WERI-Rb-1 (cell line): ENCODE measurements at regions not wholly inside any gene's neighbourhood (a gene's known extent, or its start where the extent isn't known, plus 50 kb on each side); places are given as distances from the start of the nearest gene placed in this dataset.

Source experiments
- DNase-seq: peaks from one replicate; pipeline ENCODE4 v3.0.0-alpha.2; 2020
- H3K27ac ChIP-seq: fragments of 250-450 bp; sonication (Bioruptor Pico); 2 replicates; pipeline ENCODE4 v1.5.1; 2020; ENCODE audit warnings: mild to moderate bottlenecking, moderate library complexity
- H3K27me3 ChIP-seq: fragments of 250-450 bp; sonication (Bioruptor Pico); 2 replicates; pipeline ENCODE4 v1.5.1; 2021; ENCODE audit warnings: mild to moderate bottlenecking, low read depth, moderate library complexity; ENCODE audit not compliant: insufficient read depth, severe bottlenecking
- H3K36me3 ChIP-seq: fragments of 250-450 bp; sonication (Bioruptor Pico); 2 replicates; pipeline ENCODE4 v1.5.1; 2020; ENCODE audit warnings: mild to moderate bottlenecking, moderate library complexity
- H3K4me3 ChIP-seq: 2 replicates; pipeline ENCODE4 v1.5.1; 2011; ENCODE audit warnings: low read depth, mild to moderate bottlenecking, control low read depth, low read length
- H3K9me3 ChIP-seq: fragments of 250-450 bp; sonication (Bioruptor Pico); 2 replicates; pipeline ENCODE4 v1.5.1; 2021; ENCODE audit warnings: mild to moderate bottlenecking, moderate library complexity; ENCODE audit not compliant: severe bottlenecking
- CTCF ChIP-seq: IDR thresholded peaks from 2 replicates; pipeline ENCODE4 v1.5.1; 2011; ENCODE audit warnings: low read depth, mild to moderate bottlenecking, control low read depth, inconsistent platforms, low read length

GRCh38 chr12:87116780-87117179 lies 860.6 kb upstream of the MGAT4C start:
- H3K4me3 ChIP-seq, result no peak overlapping the region
- TF ChIP-seq CTCF, result no peak
- H3K9me3 ChIP-seq, result no peaks in the 10 kb centered on the region
- no peaks in the 10 kb centered on the region for H3K36me3 ChIP-seq
- no peak overlapping the region for H3K27ac ChIP-seq
- no peak for DNase-seq
- no peaks in the 10 kb centered on the region for H3K27me3 ChIP-seq

- Histone ChIP-seq H3K27ac (no peak overlapping the region), H3K36me3 (no peaks in the 10 kb centered on the region), H3K4me3 (no peak overlapping the region), H3K9me3 (no peaks in the 10 kb centered on the region), H3K27me3 (no peaks in the 10 kb centered on the region)
- TF ChIP-seq CTCF, result no peak
- no peak for DNase-seq
These were observed 856.6 kb upstream of the MGAT4C start for GRCh38 chr12:87112571-87113345.

GRCh38 chr12:87107766-87108165 lies 851.6 kb upstream of the MGAT4C start:
- no peak for DNase-seq
- TF ChIP-seq CTCF, result no peak
- Histone ChIP-seq H3K27me3 (no peaks in the 10 kb centered on the region), H3K4me3 (no peak overlapping the region), H3K27ac (no peak overlapping the region), H3K36me3 (no peaks in the 10 kb centered on the region), H3K9me3 (no peaks in the 10 kb centered on the region)

GRCh38 chr12:87107270-87107669 lies 851.1 kb upstream of the MGAT4C start:
- Histone ChIP-seq H3K4me3 (no peak overlapping the region), H3K27me3 (no peaks in the 10 kb centered on the region), H3K27ac (no peak overlapping the region), H3K9me3 (no peaks in the 10 kb centered on the region), H3K36me3 (no peaks in the 10 kb centered on the region)
- DNase-seq, result no peak
- no peak for TF ChIP-seq CTCF

- Histone ChIP-seq H3K9me3 (no peaks in the 10 kb centered on the region), H3K36me3 (no peaks in the 10 kb centered on the region), H3K27me3 (no peaks in the 10 kb centered on the region), H3K4me3 (no peak overlapping the region), H3K27ac (no peak overlapping the region)
- no peak for TF ChIP-seq CTCF
- no peak for DNase-seq
These were observed 839.9 kb upstream of the MGAT4C start for GRCh38 chr12:87096082-87096585.

- TF ChIP-seq CTCF, result no peak
- DNase-seq, result no peak
- no peaks in the 10 kb centered on the region for H3K27me3 ChIP-seq
- H3K36me3 ChIP-seq, result no peaks in the 10 kb centered on the region
- H3K9me3 ChIP-seq, result no peaks in the 10 kb centered on the region
- H3K4me3 ChIP-seq, result no peak overlapping the region
- no peak overlapping the region for H3K27ac ChIP-seq
These were observed 838.2 kb upstream of the MGAT4C start for GRCh38 chr12:87094356-87094755.
